ENCODE measurements at regions not wholly inside any gene's neighbourhood (a gene's known extent, or its start where the extent isn't known, plus 50 kb on each side); places are given as distances from the start of the nearest gene placed in this dataset.

- TF ChIP-seq CTCF (IDR thresholded peaks at IDR 0.05; ENCODE audit: low read length): no peak
- no peak for TF ChIP-seq EZH2 (IDR thresholded peaks at IDR 0.05; ENCODE audit: borderline replicate concordance, low read length)
Measured at GRCh38 chr1:83318366-83318765, 680.6 kb downstream of the TTLL7 start.
